ENCODE measurements at regions not wholly inside any gene's neighbourhood (a gene's known extent, or its start where the extent isn't known, plus 50 kb on each side); places are given as distances from the start of the nearest gene placed in this dataset.
"Not testable (repeated sequence)": the region's sequence is repeated elsewhere in the genome, so short reads cannot be mapped to it uniquely, and the experiment has no call there.

GRCh38 chr7:27419581-27420177, 177.1 kb downstream of the EVX1 start:
- no peak for DNase-seq

- no peak for DNase-seq
These were observed 178.1 kb downstream of the EVX1 start for GRCh38 chr7:27420702-27421101.

- DNase-seq = no peak
These were observed 180.7 kb downstream of the EVX1 start for GRCh38 chr7:27423290-27423689.

GRCh38 chr7:27423821-27424220, 181.2 kb downstream of the EVX1 start:
- no peak for DNase-seq

- DNase-seq = no peak
These were observed 181.6 kb downstream of the EVX1 start for GRCh38 chr7:27424231-27424630.

- no peak for DNase-seq
These were observed 182.1 kb downstream of the EVX1 start for GRCh38 chr7:27424749-27425148.

GRCh38 chr7:27427416-27427815, 184.8 kb downstream of the EVX1 start:
- DNase-seq = no peak

- DNase-seq = no peak
These were observed 187.5 kb downstream of the EVX1 start for GRCh38 chr7:27430105-27430504.

- DNase-seq = no peak
These were observed 188.9 kb downstream of the EVX1 start for GRCh38 chr7:27431465-27431864.

- no peak for DNase-seq
These were observed 191.0 kb downstream of the EVX1 start for GRCh38 chr7:27433581-27433980.

GRCh38 chr7:27434756-27435400, 192.3 kb downstream of the EVX1 start:
- no peak for DNase-seq

GRCh38 chr7:27435461-27435860, 192.9 kb downstream of the EVX1 start:
- no peak for DNase-seq

GRCh38 chr7:27438881-27439589, 196.4 kb downstream of the EVX1 start:
- no peak for DNase-seq

- no peak for DNase-seq
These were observed 199.9 kb downstream of the EVX1 start for GRCh38 chr7:27442455-27442854.

- DNase-seq = not testable (repeated sequence)
These were observed 206.4 kb downstream of the EVX1 start for GRCh38 chr7:27449046-27449445.

- DNase-seq = no peak
These were observed 208.8 kb downstream of the HIBADH start for GRCh38 chr7:27453702-27454405.

- not testable (repeated sequence) for DNase-seq
These were observed 205.6 kb downstream of the HIBADH start for GRCh38 chr7:27457120-27457519.

- DNase-seq = not testable (repeated sequence)
These were observed 204.8 kb downstream of the HIBADH start for GRCh38 chr7:27457603-27458565.

GRCh38 chr7:27459021-27459730, 203.5 kb downstream of the HIBADH start:
- DNase-seq = no peak

GRCh38 chr7:27459731-27460053, 203.0 kb downstream of the HIBADH start:
- no peak for DNase-seq

- no peak for DNase-seq
These were observed 200.0 kb downstream of the HIBADH start for GRCh38 chr7:27462575-27463270.
